K562 (cell line): ENCODE measurements at regions not wholly inside any gene's neighbourhood (a gene's known extent, or its start where the extent isn't known, plus 50 kb on each side); places are given as distances from the start of the nearest gene placed in this dataset.

Experiments used
- ATAC-seq: fragments of 200-7000 bp; cut with Tn5 transposase; 3 replicates; pipeline ENCODE4 v1.9.1; 2020; ENCODE audit warnings: moderate library complexity
- BruUV-seq: library from RNA; stranded (reverse); fragments of 400-500 nt; replicated peaks from 2 replicates; lab custom pipeline; 2021; lab: Mats Ljungman, UMichigan
- CTCF ChIA-PET: fragments of 300-600 bp; formaldehyde crosslinking; extraction: SDS; loops from one replicate; lab custom pipeline; 2021; ENCODE audit warnings: low intra/inter-chr PET ratio; lab: Yijun Ruan, JAX
- POLR2A ChIA-PET: fragments of 300-600, 350-650 bp; sonication (Branson Sonifier 250); formaldehyde crosslinking; extraction: SDS; loops from one replicate; lab custom pipeline; 2021; ENCODE audit warnings: antibody characterized with exemption, inconsistent platforms; lab: Yijun Ruan, JAX
- DNase-seq, 4 experiments: peaks; one replicate each; pipeline versions ENCODE4 v3.0.0 to v3.0.0-alpha.2; 2011 to 2018; ENCODE audit warnings: low spot score in 3 of 4, mixed read lengths in 3 of 4; ENCODE audit errors: extremely low read depth in 1 of 4
- FAIRE-seq: peaks from 2 replicates; lab custom pipeline; 2011; peaks lifted over from hg19 to GRCh38; lab: Jason Lieb, UNC
- H2AFZ ChIP-seq: 2 replicates; pipeline ENCODE4 v1.6.0; 2011; ENCODE audit warnings: low read depth, low read length, control low read depth, inconsistent platforms
- H3K27ac ChIP-seq: fragments of 200-600 bp; 3 replicates; pipeline ENCODE4 v1.8.0; 2011; ENCODE audit warnings: low read depth, mild to moderate bottlenecking, control low read depth, inconsistent platforms, low read length, moderate library complexity, mixed read lengths; ENCODE audit errors: extremely low read depth
- H3K27me3 ChIP-seq, 2 experiments: fragments of 300-600 bp in 1 of 2; 2 replicates in 1 of 2; 3 replicates in 1 of 2; pipeline versions ENCODE4 v1.6.0 to v1.8.0; 2011; ENCODE audit warnings: inconsistent platforms in 2 of 2, low read length in 2 of 2, mild to moderate bottlenecking in 1 of 2, mixed read lengths in 1 of 2, moderate library complexity in 1 of 2; ENCODE audit not compliant: control insufficient read depth in 2 of 2, insufficient read depth in 2 of 2
- H3K36me3 ChIP-seq: fragments of 300-600 bp; 3 replicates; pipeline ENCODE4 v1.8.0; 2011; ENCODE audit warnings: mild to moderate bottlenecking, low read length, inconsistent platforms; ENCODE audit not compliant: control insufficient read depth, insufficient read depth
- H3K4me1 ChIP-seq, 2 experiments: fragments of 200-600 bp in 1 of 2; replicated peaks in 1 of 2; 2 replicates in 1 of 2; 3 replicates in 1 of 2; pipeline versions ENCODE4 v1.5.1 to v1.8.0; 2011; ENCODE audit warnings: inconsistent platforms in 2 of 2, low read length in 2 of 2, mild to moderate bottlenecking in 1 of 2, mixed read lengths in 1 of 2, moderate library complexity in 1 of 2; ENCODE audit not compliant: control insufficient read depth in 2 of 2, insufficient read depth in 2 of 2
- H3K4me2 ChIP-seq: 2 replicates; pipeline ENCODE4 v1.6.1; 2011; ENCODE audit warnings: low read length, control low read depth, inconsistent platforms, mixed read lengths; ENCODE audit not compliant: insufficient read depth
- H3K4me3 ChIP-seq: fragments of 200-600 bp; sonication (generic), shearing (Covaris generic); 2 replicates; pipeline ENCODE4 v1.5.1; 2016; ENCODE audit warnings: control low read depth, inconsistent platforms
- H3K79me2 ChIP-seq: fragments of 200-600 bp; 3 replicates; pipeline ENCODE4 v1.8.0; 2011; ENCODE audit warnings: low read length, inconsistent platforms; ENCODE audit not compliant: control insufficient read depth, insufficient read depth
- H3K9ac ChIP-seq, 2 experiments: 2 replicates each; pipeline versions ENCODE4 v1.6.0 to v1.6.1; 2011; ENCODE audit warnings: low read depth in 2 of 2, low read length in 2 of 2, control low read depth in 1 of 2, inconsistent platforms in 1 of 2, mild to moderate bottlenecking in 1 of 2, mixed read lengths in 1 of 2; ENCODE audit not compliant: insufficient read depth in 1 of 2
- H3K9me1 ChIP-seq: one replicate; pipeline ENCODE4 v1.6.0; 2011; ENCODE audit warnings: inconsistent platforms, mild to moderate bottlenecking, low read length, moderate library complexity; ENCODE audit not compliant: control insufficient read depth, insufficient read depth
- H3K9me3 ChIP-seq: replicated peaks from 2 replicates; pipeline ENCODE4 v1.5.1; 2011; ENCODE audit warnings: low read depth, low read length, inconsistent platforms; ENCODE audit not compliant: control insufficient read depth, insufficient read depth
- H4K20me1 ChIP-seq: replicated peaks from 2 replicates; pipeline ENCODE4 v1.6.1; 2011; ENCODE audit warnings: low read length, inconsistent platforms, mixed read lengths; ENCODE audit not compliant: control insufficient read depth, insufficient read depth
- CXXC5 ChIP-seq: fragments of 250-450 bp; sonication (Bioruptor Pico); IDR thresholded peaks from 2 replicates; pipeline ENCODE4 v1.8.0; 2022; ENCODE audit warnings: inconsistent platforms, mild to moderate bottlenecking, moderate library complexity
- DLX4 ChIP-seq: fragments of 250-450 bp; sonication (Bioruptor Pico); IDR thresholded peaks from 2 replicates; pipeline ENCODE4 v1.6.1; 2021; ENCODE audit warnings: mild to moderate bottlenecking
- ELF4 ChIP-seq: fragments of 450-650 bp; formaldehyde crosslinking; IDR thresholded peaks from 2 replicates; pipeline ENCODE4 v1.4.0; 2022; ENCODE audit warnings: missing genetic modification characterization
- HSF4 ChIP-seq: fragments of 250-450 bp; sonication (Bioruptor Pico); IDR thresholded peaks from 2 replicates; pipeline ENCODE4 v2.1.2; 2022; ENCODE audit warnings: mild to moderate bottlenecking, moderate library complexity, borderline replicate concordance
- MAZ ChIP-seq, 2 experiments: fragments of 450-650 bp in 1 of 2; sonication (generic) in 1 of 2; formaldehyde crosslinking; IDR thresholded peaks in 1 of 2; conservative IDR thresholded peaks in 1 of 2; 2 replicates each; pipeline versions ENCODE4 v1.4.0 to v1.5.0; 2020; ENCODE audit warnings: mild to moderate bottlenecking in 1 of 2, missing genetic modification reagents in 1 of 2
- MLX ChIP-seq, 2 experiments: fragments of 450-650 bp in 1 of 2; sonication (generic) in 1 of 2; formaldehyde crosslinking; conservative IDR thresholded peaks; 2 replicates each; pipeline versions ENCODE4 v1.4.0 to v1.8.1; 2020 to 2022; ENCODE audit warnings: mild to moderate bottlenecking in 1 of 2, missing genetic modification reagents in 1 of 2
- OTX1 ChIP-seq: fragments of 450-650 bp; formaldehyde crosslinking; IDR thresholded peaks from 2 replicates; pipeline ENCODE4 v1.4.0; 2022; ENCODE audit warnings: mild to moderate bottlenecking
- PHTF2 ChIP-seq: fragments of 250-450 bp; sonication (Bioruptor Pico); IDR thresholded peaks from 2 replicates; pipeline ENCODE4 v1.5.0; 2021; ENCODE audit warnings: mild to moderate bottlenecking
- PPARD ChIP-seq: fragments of 250-450 bp; sonication (Bioruptor Pico); IDR thresholded peaks from 2 replicates; pipeline ENCODE4 v1.8.0; 2022; ENCODE audit warnings: inconsistent platforms, mild to moderate bottlenecking, moderate library complexity
- PTBP1 ChIP-seq: fragments of 200-400 bp; formaldehyde crosslinking; IDR thresholded peaks from 2 replicates; pipeline ENCODE4 v1.6.1; 2017; ENCODE audit warnings: low read depth, low read length
- RUNX1 ChIP-seq: sonication (generic); IDR thresholded peaks from 2 replicates; pipeline ENCODE4 v1.6.1; 2016; ENCODE audit warnings: antibody characterized with exemption, low read depth
- STAT5B ChIP-seq: fragments of 250-450 bp; sonication (Bioruptor Pico); IDR thresholded peaks from 2 replicates; pipeline ENCODE4 v1.8.0; 2021; ENCODE audit warnings: mild to moderate bottlenecking, inconsistent platforms
- SUPT5H ChIP-seq: fragments of 450-650 bp; IDR thresholded peaks from 2 replicates; pipeline ENCODE4 v1.6.1; 2016
- TEAD2 ChIP-seq: fragments of 450-650 bp; IDR thresholded peaks from 2 replicates; pipeline ENCODE4 v1.6.1; 2016; ENCODE audit warnings: missing genetic modification characterization, control low read depth, missing compliant biosample characterization
- TFAM ChIP-seq: fragments of 250-450 bp; sonication (Bioruptor Pico); conservative IDR thresholded peaks from 2 replicates; pipeline ENCODE4 v1.5.0; 2021; ENCODE audit warnings: mild to moderate bottlenecking, moderate library complexity
- U2AF1 ChIP-seq: fragments of 200-400 bp; formaldehyde crosslinking; optimal IDR thresholded peaks from 2 replicates; pipeline ENCODE3; 2017; ENCODE audit warnings: mild to moderate bottlenecking, low read depth, low read length, moderate library complexity
- XRCC3 ChIP-seq: fragments of 450-650 bp; IDR thresholded peaks from 2 replicates; pipeline ENCODE4 v1.6.1; 2017; ENCODE audit warnings: mild to moderate bottlenecking, moderate library complexity
- ZFP30 ChIP-seq: fragments of 250-450 bp; sonication (Bioruptor Pico); IDR thresholded peaks from 2 replicates; pipeline ENCODE4 v1.8.0; 2022; ENCODE audit warnings: moderate library complexity, mild to moderate bottlenecking, inconsistent platforms, borderline replicate concordance
- ZNF133 ChIP-seq: fragments of 250-450 bp; sonication (Bioruptor Pico); IDR thresholded peaks from 2 replicates; pipeline ENCODE4 v1.4.0; 2020; ENCODE audit warnings: mild to moderate bottlenecking
- ZNF184 ChIP-seq: sonication (generic); formaldehyde crosslinking; IDR thresholded peaks from 2 replicates; pipeline ENCODE4 v1.5.0; 2020; ENCODE audit warnings: missing genetic modification reagents
- ZNF431 ChIP-seq: sonication (generic); formaldehyde crosslinking; IDR thresholded peaks from 2 replicates; pipeline ENCODE4 v1.8.0; 2022; ENCODE audit warnings: mild to moderate bottlenecking, missing genetic modification reagents
- ZNF778 ChIP-seq: fragments of 450-650 bp; formaldehyde crosslinking; IDR thresholded peaks from 2 replicates; pipeline ENCODE4 v1.4.0; 2020; ENCODE audit warnings: mild to moderate bottlenecking, moderate library complexity
- WGBS: fragments of 100-300 bp; shearing (Covaris generic); methylation state at CpG from one replicate; pipeline ENCODE4 v1.1.6; 2016; ENCODE audit warnings: low coverage, mixed read lengths; ENCODE audit not compliant: insufficient coverage; ENCODE audit errors: missing lambda C conversion rate; 5-methylcytosine and 5-hydroxymethylcytosine counted together
- in situ Hi-C: fragments of 300-500 bp; cut with MboI; formaldehyde crosslinking; loops from 4 replicates; pipeline ENCODE4 v1.15.0; 2018; ENCODE audit warnings: inconsistent platforms, mixed read lengths
- intact Hi-C: fragments of 100-400 bp; cut with micrococcal nuclease; formaldehyde crosslinking; loops from 2 replicates; pipeline ENCODE4 v1.14.2; 2022
- TF ChIP-seq, protein P1 (sequence below): fragments of 450-650 bp; IDR thresholded peaks from 2 replicates; pipeline ENCODE4 v1.6.1; 2017; ENCODE audit warnings: antibody characterized with exemption

DNA sequence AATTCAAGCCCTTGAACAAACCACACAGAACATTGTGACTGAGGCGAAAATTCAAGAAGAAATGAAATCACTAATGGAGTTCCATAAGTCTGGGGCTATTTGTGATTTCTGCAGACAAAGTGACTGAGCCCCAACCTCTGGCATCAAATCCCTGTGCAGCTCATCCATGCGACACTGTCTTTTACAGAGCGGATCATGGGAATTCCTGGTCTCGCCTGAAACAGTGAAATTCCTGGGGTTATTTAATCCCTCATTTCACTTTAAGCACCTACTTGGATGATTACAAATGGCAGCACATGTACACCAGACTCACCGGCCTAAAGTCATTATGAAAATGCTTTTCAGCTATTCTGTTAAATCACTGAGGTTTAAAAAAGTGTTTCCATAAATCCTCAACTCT, 102.4 kb upstream of the CDH4 start (continued):
- TF ChIP-seq, protein P1, sequence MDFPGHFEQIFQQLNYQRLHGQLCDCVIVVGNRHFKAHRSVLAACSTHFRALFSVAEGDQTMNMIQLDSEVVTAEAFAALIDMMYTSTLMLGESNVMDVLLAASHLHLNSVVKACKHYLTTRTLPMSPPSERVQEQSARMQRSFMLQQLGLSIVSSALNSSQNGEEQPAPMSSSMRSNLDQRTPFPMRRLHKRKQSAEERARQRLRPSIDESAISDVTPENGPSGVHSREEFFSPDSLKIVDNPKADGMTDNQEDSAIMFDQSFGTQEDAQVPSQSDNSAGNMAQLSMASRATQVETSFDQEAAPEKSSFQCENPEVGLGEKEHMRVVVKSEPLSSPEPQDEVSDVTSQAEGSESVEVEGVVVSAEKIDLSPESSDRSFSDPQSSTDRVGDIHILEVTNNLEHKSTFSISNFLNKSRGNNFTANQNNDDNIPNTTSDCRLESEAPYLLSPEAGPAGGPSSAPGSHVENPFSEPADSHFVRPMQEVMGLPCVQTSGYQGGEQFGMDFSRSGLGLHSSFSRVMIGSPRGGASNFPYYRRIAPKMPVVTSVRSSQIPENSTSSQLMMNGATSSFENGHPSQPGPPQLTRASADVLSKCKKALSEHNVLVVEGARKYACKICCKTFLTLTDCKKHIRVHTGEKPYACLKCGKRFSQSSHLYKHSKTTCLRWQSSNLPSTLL = no peak
- TF ChIP-seq ZNF778 (CRISPR knock-in tag) = no peak
- no peak for TF ChIP-seq TEAD2
- no peak for TF ChIP-seq STAT5B (CRISPR knock-in tag)
- TF ChIP-seq OTX1 (CRISPR knock-in tag) = no peak

GRCh38 chr20:61157301-61157700, 94.8 kb upstream of the CDH4 start:
- no peak for ATAC-seq
- Histone ChIP-seq H4K20me1 (no peaks in the 10 kb centered on the region; the same call in 1 of the 2 replicates), H3K79me2 (no peaks in the 10 kb centered on the region), H3K27me3 (peaks cover 2 to 8% of the 10 kb centered on the region in 2 experiments; a peak in 1 of 5 replicates), H3K9me1 (no peaks in the 10 kb centered on the region), H3K4me3 (no peak overlapping the region), H3K9ac (no peak overlapping the region), H3K27ac (no peak overlapping the region), H3K9me3 (no peaks in the 10 kb centered on the region), H3K36me3 (no peaks in the 10 kb centered on the region), H3K4me1 (no peaks in the 10 kb centered on the region), H3K4me2 (no peak overlapping the region), H2AFZ (no peak overlapping the region)
- DNase-seq = no peak
- no TSS peak for BruUV-seq
- 0% methylated on average over 8 of the region's 8 CpGs for WGBS
- ChIA-PET CTCF (no interaction called here), POLR2A (interaction anchor here (0.7 kb wide), 1 partner anchor 100 kb away, joined by 3 read pairs; no protein-coding TSS in a partner anchor)
- in situ Hi-C loops (no loop called here), intact Hi-C loops (no loop called here)
- FAIRE-seq = no peak
- TF ChIP-seq MAZ (CRISPR knock-in tag; conservative IDR thresholded peaks at IDR 0.05 in 1 of 2, IDR thresholded peaks at IDR 0.05 in 1 of 2) (no peak), ZNF431 (CRISPR knock-in tag) (no peak), DLX4 (CRISPR knock-in tag) (no peak), ZNF133 (CRISPR knock-in tag) (no peak), HSF4 (CRISPR knock-in tag) (no peak), ZNF184 (no peak), OTX1 (CRISPR knock-in tag) (no peak), CXXC5 (CRISPR knock-in tag) (no peak), PPARD (CRISPR knock-in tag) (no peak), ZFP30 (no peak), TFAM (CRISPR knock-in tag) (no peak), MLX (CRISPR knock-in tag; conservative IDR thresholded peaks at IDR 0.05) (no peak), PHTF2 (CRISPR knock-in tag) (no peak), SUPT5H (no peak), XRCC3 (no peak), ELF4 (CRISPR knock-in tag) (no peak), RUNX1 (no peak), PTBP1 (no peak), U2AF1 (no peak)
